CD4-positive, alpha-beta T cell (primary cell): ENCODE measurements at regions not wholly inside any gene's neighbourhood (a gene's known extent, or its start where the extent isn't known, plus 50 kb on each side); places are given as distances from the start of the nearest gene placed in this dataset.

Experiments
- ATAC-seq: fragments of 200-7000 bp; cut with Tn5 transposase; one replicate; pipeline ENCODE4 v1.10.0; 2022; ENCODE audit warnings: mild to moderate bottlenecking; ENCODE audit not compliant: poor library complexity
- CTCF ChIA-PET: fragments of 350-600 bp; sonication (Branson Sonifier 250); formaldehyde crosslinking; loops from one replicate; lab custom pipeline; 2021; ENCODE audit warnings: antibody characterized with exemption, inconsistent platforms; lab: Charles Lee
- POLR2A ChIA-PET: fragments of 350-600 bp; sonication (Branson Sonifier 250); formaldehyde crosslinking; loops from one replicate; lab custom pipeline; 2021; ENCODE audit warnings: antibody characterized with exemption, inconsistent platforms; lab: Charles Lee
- DNase-seq, 14 experiments: peaks; one replicate each; pipeline ENCODE4 v3.0.0-alpha.2; 2013 to 2020; ENCODE audit warnings: mixed read lengths in 2 of 14
- H3K27ac ChIP-seq, 2 donors: one replicate each; pipeline versions ENCODE4 v1.5.1 to v1.7.0; 2013; ENCODE audit warnings: low read length in 2 of 2, low read depth in 1 of 2, mild to moderate bottlenecking in 1 of 2
- H3K27me3 ChIP-seq, 2 experiments: 1 replicate in 1 of 2; 2 replicates in 1 of 2; pipeline versions ENCODE4 v1.6.1 to v1.7.0; 2013; ENCODE audit warnings: low read length in 2 of 2, control low read depth in 1 of 2, mild to moderate bottlenecking in 1 of 2, moderate library complexity in 1 of 2; ENCODE audit not compliant: insufficient read depth in 2 of 2, control insufficient read depth in 1 of 2
- H3K36me3 ChIP-seq: one replicate; pipeline ENCODE4 v1.6.1; 2013; ENCODE audit warnings: low read length, control low read depth; ENCODE audit not compliant: insufficient read depth
- H3K4me1 ChIP-seq: one replicate; pipeline ENCODE4 v1.6.1; 2013; ENCODE audit warnings: low read length, control low read depth; ENCODE audit not compliant: insufficient read depth
- H3K4me3 ChIP-seq: one replicate; pipeline ENCODE4 v1.5.1; 2013; ENCODE audit warnings: mild to moderate bottlenecking, low read length, moderate library complexity
- H3K9me3 ChIP-seq, 2 experiments: 1 replicate in 1 of 2; 2 replicates in 1 of 2; pipeline versions ENCODE4 v1.6.1 to v1.7.0; 2013; ENCODE audit warnings: low read length in 2 of 2, mild to moderate bottlenecking in 2 of 2, control low read depth in 1 of 2, moderate library complexity in 1 of 2; ENCODE audit not compliant: control insufficient read depth in 1 of 2, insufficient read depth in 1 of 2
- H3K27ac Mint-ChIP-seq: one replicate; pipeline ENCODE4 v1.8.0; 2020; ENCODE audit warnings: mixed read lengths
- H3K27me3 Mint-ChIP-seq: one replicate; pipeline ENCODE4 v1.8.0; 2021; ENCODE audit warnings: mixed read lengths
- H3K36me3 Mint-ChIP-seq: one replicate; pipeline ENCODE4 v1.8.0; 2021; ENCODE audit warnings: low read depth, mixed read lengths
- H3K4me1 Mint-ChIP-seq: one replicate; pipeline ENCODE4 v1.8.0; 2021; ENCODE audit warnings: low read depth, mixed read lengths
- H3K4me3 Mint-ChIP-seq: one replicate; pipeline ENCODE4 v1.8.0; 2020; ENCODE audit warnings: mild to moderate bottlenecking, mixed read lengths
- H3K9me3 Mint-ChIP-seq: one replicate; pipeline ENCODE4 v1.8.0; 2020; ENCODE audit warnings: mixed read lengths
- intact Hi-C, 2 experiments: fragments of 100-400 bp; cut with DNase I in 1 of 2; cut with micrococcal nuclease in 1 of 2; formaldehyde crosslinking; loops; one replicate each; pipeline versions ENCODE4 v1.15.1 to v1.9.0; 2023 to 2025; cut with DNase I, micrococcal nuclease
- TF ChIP-seq, protein P1 (sequence below): fragments of 200-600 bp; IDR thresholded peaks from one replicate; pipeline ENCODE4 v1.8.0; 2022; ENCODE audit warnings: antibody characterized with exemption, mild to moderate bottlenecking

DNA sequence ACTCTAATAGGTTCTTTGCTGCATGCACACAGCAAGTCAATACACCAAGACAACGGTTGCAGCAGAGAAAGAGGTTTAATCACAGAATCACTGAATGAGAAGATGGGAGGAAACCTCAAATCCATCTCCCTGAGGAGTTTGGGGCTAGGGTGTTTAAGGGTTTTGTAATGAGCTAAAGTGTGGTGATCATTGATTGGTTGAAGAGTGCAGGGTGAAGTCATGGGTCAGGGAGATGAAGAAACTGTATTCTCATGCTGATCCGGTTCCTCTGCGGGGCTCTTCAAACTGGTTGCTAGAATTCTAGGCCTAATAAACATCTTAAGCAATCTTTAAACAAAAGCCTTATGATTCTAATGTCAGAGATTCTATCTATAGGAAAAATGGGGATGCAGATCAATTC lies 432.5 kb upstream of the FAM47C start:
- Histone ChIP-seq H3K4me3 (no peak overlapping the region), H3K27me3 (no peaks in the 10 kb centered on the region), H3K9me3 (no peaks in the 10 kb centered on the region), H3K4me1 (no peaks in the 10 kb centered on the region), H3K36me3 (no peaks in the 10 kb centered on the region), H3K27ac (no peak overlapping the region)
- Mint-ChIP-seq H3K4me3 (no peak overlapping the region), H3K27me3 (no peaks in the 10 kb centered on the region), H3K27ac (no peak overlapping the region), H3K9me3 (no peaks in the 10 kb centered on the region), H3K36me3 (no peaks in the 10 kb centered on the region), H3K4me1 (no peaks in the 10 kb centered on the region)
- intact Hi-C loops, result no loop called here
- POLR2A ChIA-PET, result no interaction called here
- TF ChIP-seq, protein P1, sequence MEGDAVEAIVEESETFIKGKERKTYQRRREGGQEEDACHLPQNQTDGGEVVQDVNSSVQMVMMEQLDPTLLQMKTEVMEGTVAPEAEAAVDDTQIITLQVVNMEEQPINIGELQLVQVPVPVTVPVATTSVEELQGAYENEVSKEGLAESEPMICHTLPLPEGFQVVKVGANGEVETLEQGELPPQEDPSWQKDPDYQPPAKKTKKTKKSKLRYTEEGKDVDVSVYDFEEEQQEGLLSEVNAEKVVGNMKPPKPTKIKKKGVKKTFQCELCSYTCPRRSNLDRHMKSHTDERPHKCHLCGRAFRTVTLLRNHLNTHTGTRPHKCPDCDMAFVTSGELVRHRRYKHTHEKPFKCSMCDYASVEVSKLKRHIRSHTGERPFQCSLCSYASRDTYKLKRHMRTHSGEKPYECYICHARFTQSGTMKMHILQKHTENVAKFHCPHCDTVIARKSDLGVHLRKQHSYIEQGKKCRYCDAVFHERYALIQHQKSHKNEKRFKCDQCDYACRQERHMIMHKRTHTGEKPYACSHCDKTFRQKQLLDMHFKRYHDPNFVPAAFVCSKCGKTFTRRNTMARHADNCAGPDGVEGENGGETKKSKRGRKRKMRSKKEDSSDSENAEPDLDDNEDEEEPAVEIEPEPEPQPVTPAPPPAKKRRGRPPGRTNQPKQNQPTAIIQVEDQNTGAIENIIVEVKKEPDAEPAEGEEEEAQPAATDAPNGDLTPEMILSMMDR, result no peak
- ATAC-seq, result no peak
- CTCF ChIA-PET, result no interaction called here
- DNase-seq, result no peak

DNA sequence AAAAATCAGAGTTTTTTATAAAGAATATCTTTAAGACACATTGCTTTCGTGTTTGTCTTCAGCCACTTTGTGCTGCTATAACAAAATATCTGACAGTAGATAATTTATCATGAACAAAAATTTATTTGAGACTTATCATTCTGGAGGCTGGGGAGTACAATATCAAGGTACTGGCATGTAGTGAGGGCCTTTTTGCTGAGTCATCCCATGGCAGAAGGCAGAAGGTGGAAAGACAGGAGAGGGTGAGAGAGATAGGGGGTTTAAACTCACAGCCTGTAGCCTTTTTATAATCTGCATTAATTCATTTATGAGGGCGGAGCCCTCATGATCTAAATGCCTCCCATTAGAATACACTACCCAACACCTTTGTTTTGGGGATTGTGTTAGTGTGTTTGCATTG lies 431.2 kb upstream of the FAM47C start:
- ChIA-PET CTCF (no interaction called here), POLR2A (no interaction called here)
- no peak overlapping the region for H3K27ac ChIP-seq
- no peaks in the 10 kb centered on the region for H3K36me3 ChIP-seq
- DNase-seq, result no peak
- Mint-ChIP-seq H3K9me3 (no peaks in the 10 kb centered on the region), H3K36me3 (no peaks in the 10 kb centered on the region), H3K27ac (no peak overlapping the region), H3K4me1 (no peaks in the 10 kb centered on the region), H3K4me3 (no peak overlapping the region), H3K27me3 (no peaks in the 10 kb centered on the region)
- intact Hi-C loops, result no loop called here
- H3K27me3 ChIP-seq, result no peaks in the 10 kb centered on the region
- no peaks in the 10 kb centered on the region for H3K4me1 ChIP-seq
- H3K4me3 ChIP-seq, result no peak overlapping the region
- no peaks in the 10 kb centered on the region for H3K9me3 ChIP-seq
- TF ChIP-seq, protein P1, result no peak
- no peak for ATAC-seq

DNA sequence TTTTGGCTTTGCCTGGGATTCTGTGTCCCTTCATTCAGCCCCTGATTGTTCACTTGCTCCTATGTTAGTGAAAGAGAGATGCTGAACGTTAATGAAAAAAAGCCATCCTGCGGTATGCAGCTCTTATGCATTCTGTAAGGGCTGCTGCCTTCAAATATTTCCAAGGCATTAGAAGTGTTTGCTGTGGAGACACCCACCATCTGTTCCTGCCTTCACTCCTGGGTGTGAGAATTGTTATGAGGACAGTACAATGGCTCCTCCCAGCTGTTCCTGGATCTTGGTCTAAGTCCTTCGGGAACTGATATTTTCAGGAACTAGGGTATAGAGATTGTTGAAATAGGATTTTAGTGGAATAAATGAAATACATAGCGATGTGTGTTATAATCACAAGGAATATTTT lies 427.1 kb upstream of the FAM47C start:
- no peak for ATAC-seq
- no peak overlapping the region for H3K27ac Mint-ChIP-seq
- H3K27me3 ChIP-seq, result no peaks in the 10 kb centered on the region
- ChIA-PET POLR2A (interaction anchor here (0.7 kb wide), 1 partner anchor 550 kb away, joined by 3 read pairs; no protein-coding TSS in a partner anchor), CTCF (no interaction called here)
- H3K36me3 ChIP-seq, result no peaks in the 10 kb centered on the region
- no peak for DNase-seq
- no peak overlapping the region for H3K4me3 Mint-ChIP-seq
- TF ChIP-seq, protein P1, result no peak
- intact Hi-C loops, result no loop called here
- H3K4me1 Mint-ChIP-seq, result no peaks in the 10 kb centered on the region
- H3K4me3 ChIP-seq, result no peak overlapping the region
- H3K36me3 Mint-ChIP-seq, result no peaks in the 10 kb centered on the region
- no peaks in the 10 kb centered on the region for H3K9me3 Mint-ChIP-seq
- H3K27ac ChIP-seq, result no peak overlapping the region
- no peaks in the 10 kb centered on the region for H3K4me1 ChIP-seq
- H3K9me3 ChIP-seq, result no peaks in the 10 kb centered on the region
- H3K27me3 Mint-ChIP-seq, result no peaks in the 10 kb centered on the region
